ENCODE measurements at regions not wholly inside any gene's neighbourhood (a gene's known extent, or its start where the extent isn't known, plus 50 kb on each side); places are given as distances from the start of the nearest gene placed in this dataset.
"Not testable (repeated sequence)": the region's sequence is repeated elsewhere in the genome, so short reads cannot be mapped to it uniquely, and the experiment has no call there.

GRCh38 chr4:189655817-189656216 is 284.9 kb upstream of the FRG1 start:
- H3K4ac ChIP-seq (ENCODE audit: low read depth in 1 of 2, low read length in 2 of 2); H3K27me3 ChIP-seq (ENCODE audit: control insufficient read depth in 1 of 2, insufficient read depth in 1 of 2, low read length in 2 of 2); H3K14ac ChIP-seq (ENCODE audit: low read length in 2 of 2); H4K8ac ChIP-seq (ENCODE audit: low read length); H2AFZ ChIP-seq (ENCODE audit: low read depth, low read length); H3K9me3 ChIP-seq (ENCODE audit: control insufficient read depth, low read length); H3K27ac ChIP-seq (ENCODE audit: low read length, poor library complexity, severe bottlenecking); H3K4me3 ChIP-seq (ENCODE audit: insufficient read depth in 1 of 2, low read depth in 1 of 2, low read length in 2 of 2); H2BK5ac ChIP-seq (ENCODE audit: low read depth, low read length, poor library complexity, severe bottlenecking); H3K9ac ChIP-seq (ENCODE audit: low read length); H3K79me1 ChIP-seq (replicated peaks; ENCODE audit: low read length, poor library complexity, severe bottlenecking); H3K18ac ChIP-seq (ENCODE audit: low read depth in 1 of 2, low read length in 2 of 2); H2BK12ac ChIP-seq (ENCODE audit: low read length in 2 of 2); H2BK15ac ChIP-seq (ENCODE audit: low read depth, poor library complexity, severe bottlenecking); DNase-seq; H2BK120ac ChIP-seq (ENCODE audit: low read depth, low read length); H4K91ac ChIP-seq (ENCODE audit: low read length); H2AK5ac ChIP-seq (ENCODE audit: low read length, severe bottlenecking); H3K4me1 ChIP-seq (ENCODE audit: control insufficient read depth, insufficient read depth, low read depth, low read length); H3K23ac ChIP-seq (ENCODE audit: low read length in 2 of 2); H3K36me3 ChIP-seq (ENCODE audit: control insufficient read depth in 1 of 2, insufficient read depth in 2 of 2, low read depth in 1 of 2, low read length in 2 of 2); H3K4me2 ChIP-seq (ENCODE audit: low read length, poor library complexity, severe bottlenecking): not testable (repeated sequence)
- 87% methylated on average over 6 of the region's 8 CpGs for WGBS

- H3K9me3 ChIP-seq (ENCODE audit: control insufficient read depth, low read length), result no peaks in the 10 kb centered on the region
- H3K36me3 ChIP-seq (ENCODE audit: control insufficient read depth in 1 of 2, insufficient read depth in 2 of 2, low read depth in 1 of 2, low read length in 2 of 2), result no peaks in the 10 kb centered on the region
- no peak overlapping the region for H4K8ac ChIP-seq (ENCODE audit: low read length)
- H3K14ac ChIP-seq (ENCODE audit: low read length in 2 of 2), result no peak overlapping the region
- H2AFZ ChIP-seq (ENCODE audit: low read depth, low read length), result no peak overlapping the region
- H4K91ac ChIP-seq (ENCODE audit: low read length), result no peak overlapping the region
- H3K18ac ChIP-seq (ENCODE audit: low read depth in 1 of 2, low read length in 2 of 2), result no peak overlapping the region
- no peak overlapping the region for H3K4me2 ChIP-seq (ENCODE audit: low read length, poor library complexity, severe bottlenecking)
- no peaks in the 10 kb centered on the region for H3K79me1 ChIP-seq (replicated peaks; ENCODE audit: low read length, poor library complexity, severe bottlenecking)
- H3K27me3 ChIP-seq (ENCODE audit: control insufficient read depth in 1 of 2, insufficient read depth in 1 of 2, low read length in 2 of 2), result no peaks in the 10 kb centered on the region
- H2BK12ac ChIP-seq (ENCODE audit: low read length in 2 of 2), result no peak overlapping the region
- no peak overlapping the region for H3K4me3 ChIP-seq (ENCODE audit: insufficient read depth in 1 of 2, low read depth in 1 of 2, low read length in 2 of 2)
- no peak overlapping the region for H2AK5ac ChIP-seq (ENCODE audit: low read length, severe bottlenecking)
- DNase-seq, result peak; percentile 11
- H2BK5ac ChIP-seq (ENCODE audit: low read depth, low read length, poor library complexity, severe bottlenecking), result no peak overlapping the region
- WGBS, result 82% methylated on average over 9 of the region's 10 CpGs
- no peak overlapping the region for H3K4ac ChIP-seq (ENCODE audit: low read depth in 1 of 2, low read length in 2 of 2)
- no peak overlapping the region for H3K27ac ChIP-seq (ENCODE audit: low read length, poor library complexity, severe bottlenecking)
- no peaks in the 10 kb centered on the region for H3K4me1 ChIP-seq (ENCODE audit: control insufficient read depth, insufficient read depth, low read depth, low read length)
- no peak overlapping the region for H3K9ac ChIP-seq (ENCODE audit: low read length)
- H2BK120ac ChIP-seq (ENCODE audit: low read depth, low read length), result no peak overlapping the region
- H3K23ac ChIP-seq (ENCODE audit: low read length in 2 of 2), result no peak overlapping the region
- no peak overlapping the region for H2BK15ac ChIP-seq (ENCODE audit: low read depth, poor library complexity, severe bottlenecking)
These were observed 284.0 kb upstream of the FRG1 start for GRCh38 chr4:189656641-189657040.

DNA sequence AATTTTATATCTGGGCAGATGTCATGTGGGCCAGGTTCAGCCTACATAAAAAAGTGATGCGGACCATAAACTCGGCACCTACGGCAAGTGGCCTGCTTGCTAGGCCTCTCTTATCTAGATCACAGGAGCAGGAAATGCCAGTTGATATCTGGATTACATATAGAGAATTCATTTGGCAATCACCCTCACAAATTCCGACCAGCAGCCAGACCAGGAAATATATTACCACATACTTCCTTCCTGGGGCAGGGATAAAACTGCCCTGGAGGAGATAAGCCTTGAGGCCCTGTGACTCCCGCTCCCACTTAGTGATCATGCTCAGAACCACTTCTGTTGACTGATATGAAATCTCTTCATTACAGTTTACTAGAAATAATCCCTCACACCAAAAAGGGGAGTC is 282.4 kb upstream of the FRG1 start:
- H2BK12ac ChIP-seq (ENCODE audit: low read length in 2 of 2); H3K27me3 ChIP-seq (ENCODE audit: control insufficient read depth in 1 of 2, insufficient read depth in 1 of 2, low read length in 2 of 2); H3K18ac ChIP-seq (ENCODE audit: low read depth in 1 of 2, low read length in 2 of 2); H3K36me3 ChIP-seq (ENCODE audit: control insufficient read depth in 1 of 2, insufficient read depth in 2 of 2, low read depth in 1 of 2, low read length in 2 of 2); H3K4me1 ChIP-seq (ENCODE audit: control insufficient read depth, insufficient read depth, low read depth, low read length); H2AK5ac ChIP-seq (ENCODE audit: low read length, severe bottlenecking); H3K27ac ChIP-seq (ENCODE audit: low read length, poor library complexity, severe bottlenecking); H3K4me3 ChIP-seq (ENCODE audit: insufficient read depth in 1 of 2, low read depth in 1 of 2, low read length in 2 of 2); H4K8ac ChIP-seq (ENCODE audit: low read length); H3K4me2 ChIP-seq (ENCODE audit: low read length, poor library complexity, severe bottlenecking); H3K14ac ChIP-seq (ENCODE audit: low read length in 2 of 2); H3K9me3 ChIP-seq (ENCODE audit: control insufficient read depth, low read length); H3K9ac ChIP-seq (ENCODE audit: low read length); H2AFZ ChIP-seq (ENCODE audit: low read depth, low read length); H2BK15ac ChIP-seq (ENCODE audit: low read depth, poor library complexity, severe bottlenecking); H3K79me1 ChIP-seq (replicated peaks; ENCODE audit: low read length, poor library complexity, severe bottlenecking); H2BK5ac ChIP-seq (ENCODE audit: low read depth, low read length, poor library complexity, severe bottlenecking); H4K91ac ChIP-seq (ENCODE audit: low read length); H3K23ac ChIP-seq (ENCODE audit: low read length in 2 of 2); H3K4ac ChIP-seq (ENCODE audit: low read depth in 1 of 2, low read length in 2 of 2); H2BK120ac ChIP-seq (ENCODE audit: low read depth, low read length): not testable (repeated sequence)
- DNase-seq, result peak; percentile 3
- WGBS, result 55% methylated on average over 5 of the region's 5 CpGs

DNA sequence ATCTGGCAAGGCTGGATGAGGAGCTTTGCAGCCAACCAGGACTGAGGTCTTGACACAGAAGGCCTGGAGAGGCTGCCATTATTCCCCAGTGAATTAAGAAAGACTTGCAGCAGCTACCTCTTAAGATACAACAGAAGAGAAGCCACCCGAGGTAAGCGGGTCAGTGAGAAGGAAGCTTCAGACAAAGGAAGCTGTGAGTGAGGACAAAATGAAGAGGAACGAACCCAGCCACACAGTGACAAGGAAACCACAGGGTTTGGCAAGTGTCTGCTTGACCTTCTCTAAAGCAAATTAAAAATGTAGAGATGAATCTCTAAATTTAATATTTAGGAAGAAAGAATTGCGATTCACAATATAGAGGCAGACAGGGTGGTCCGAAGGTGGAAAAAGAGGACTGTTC is 281.8 kb upstream of the FRG1 start:
- not testable (repeated sequence) for H3K79me1 ChIP-seq (replicated peaks; ENCODE audit: low read length, poor library complexity, severe bottlenecking); H2BK5ac ChIP-seq (ENCODE audit: low read depth, low read length, poor library complexity, severe bottlenecking); H3K14ac ChIP-seq (ENCODE audit: low read length in 2 of 2); H2BK12ac ChIP-seq (ENCODE audit: low read length in 2 of 2); H2BK15ac ChIP-seq (ENCODE audit: low read depth, poor library complexity, severe bottlenecking); H3K27ac ChIP-seq (ENCODE audit: low read length, poor library complexity, severe bottlenecking); H3K18ac ChIP-seq (ENCODE audit: low read depth in 1 of 2, low read length in 2 of 2); H2AK5ac ChIP-seq (ENCODE audit: low read length, severe bottlenecking); H3K9me3 ChIP-seq (ENCODE audit: control insufficient read depth, low read length); H4K91ac ChIP-seq (ENCODE audit: low read length); H3K9ac ChIP-seq (ENCODE audit: low read length); H2BK120ac ChIP-seq (ENCODE audit: low read depth, low read length); H3K4me1 ChIP-seq (ENCODE audit: control insufficient read depth, insufficient read depth, low read depth, low read length); DNase-seq; H3K27me3 ChIP-seq (ENCODE audit: control insufficient read depth in 1 of 2, insufficient read depth in 1 of 2, low read length in 2 of 2); H3K4ac ChIP-seq (ENCODE audit: low read depth in 1 of 2, low read length in 2 of 2); H2AFZ ChIP-seq (ENCODE audit: low read depth, low read length); H3K23ac ChIP-seq (ENCODE audit: low read length in 2 of 2); H3K4me3 ChIP-seq (ENCODE audit: insufficient read depth in 1 of 2, low read depth in 1 of 2, low read length in 2 of 2); H3K36me3 ChIP-seq (ENCODE audit: control insufficient read depth in 1 of 2, insufficient read depth in 2 of 2, low read depth in 1 of 2, low read length in 2 of 2); H4K8ac ChIP-seq (ENCODE audit: low read length); H3K4me2 ChIP-seq (ENCODE audit: low read length, poor library complexity, severe bottlenecking)
- 93% methylated on average over 2 of the region's 5 CpGs for WGBS
